ENCODE measurements at regions not wholly inside any gene's neighbourhood (a gene's known extent, or its start where the extent isn't known, plus 50 kb on each side); places are given as distances from the start of the nearest gene placed in this dataset.

GRCh38 chr5:167987490-167988280 is 303.8 kb upstream of the WWC1 start:
- TF ChIP-seq, protein P1, sequence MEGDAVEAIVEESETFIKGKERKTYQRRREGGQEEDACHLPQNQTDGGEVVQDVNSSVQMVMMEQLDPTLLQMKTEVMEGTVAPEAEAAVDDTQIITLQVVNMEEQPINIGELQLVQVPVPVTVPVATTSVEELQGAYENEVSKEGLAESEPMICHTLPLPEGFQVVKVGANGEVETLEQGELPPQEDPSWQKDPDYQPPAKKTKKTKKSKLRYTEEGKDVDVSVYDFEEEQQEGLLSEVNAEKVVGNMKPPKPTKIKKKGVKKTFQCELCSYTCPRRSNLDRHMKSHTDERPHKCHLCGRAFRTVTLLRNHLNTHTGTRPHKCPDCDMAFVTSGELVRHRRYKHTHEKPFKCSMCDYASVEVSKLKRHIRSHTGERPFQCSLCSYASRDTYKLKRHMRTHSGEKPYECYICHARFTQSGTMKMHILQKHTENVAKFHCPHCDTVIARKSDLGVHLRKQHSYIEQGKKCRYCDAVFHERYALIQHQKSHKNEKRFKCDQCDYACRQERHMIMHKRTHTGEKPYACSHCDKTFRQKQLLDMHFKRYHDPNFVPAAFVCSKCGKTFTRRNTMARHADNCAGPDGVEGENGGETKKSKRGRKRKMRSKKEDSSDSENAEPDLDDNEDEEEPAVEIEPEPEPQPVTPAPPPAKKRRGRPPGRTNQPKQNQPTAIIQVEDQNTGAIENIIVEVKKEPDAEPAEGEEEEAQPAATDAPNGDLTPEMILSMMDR (IDR thresholded peaks at IDR 0.05; ENCODE audit: poor library complexity): no peak
- TF ChIP-seq EZH2phosphoT487 (IDR thresholded peaks at IDR 0.05; ENCODE audit: low read depth, severe bottlenecking, unreplicated experiment): no peak

Data from hepatocyte (in vitro differentiated cells).